HepG2 (cell line): ENCODE measurements at regions not wholly inside any gene's neighbourhood (a gene's known extent, or its start where the extent isn't known, plus 50 kb on each side); places are given as distances from the start of the nearest gene placed in this dataset.

Experiments used
- ATAC-seq: fragments of 200-7000 bp; cut with Tn5 transposase; 3 replicates; pipeline ENCODE4 v1.9.1; 2020; ENCODE audit warnings: mild to moderate bottlenecking, moderate library complexity
- BruUV-seq: library from RNA; stranded (reverse); fragments of 400-500 nt; replicated peaks from 2 replicates; lab custom pipeline; 2021; lab: Mats Ljungman, UMichigan
- CTCF ChIA-PET: fragments of 300-600 bp; formaldehyde crosslinking; extraction: SDS; loops from one replicate; lab custom pipeline; 2021; ENCODE audit warnings: low total read pairs, inconsistent platforms, low intra/inter-chr PET ratio; lab: Yijun Ruan, JAX
- POLR2A ChIA-PET: fragments of 350-600 bp; sonication (Branson Sonifier 250); formaldehyde crosslinking; loops from one replicate; lab custom pipeline; 2020; ENCODE audit warnings: antibody characterized with exemption, inconsistent platforms; lab: Yijun Ruan, JAX
- DNase-seq: peaks from one replicate; pipeline ENCODE4 v3.0.0-alpha.2; 2015; ENCODE audit warnings: low spot score
- FAIRE-seq: peaks from 3 replicates; lab custom pipeline; 2011; peaks lifted over from hg19 to GRCh38; lab: Jason Lieb, UNC
- H2AFZ ChIP-seq: one replicate; pipeline ENCODE4 v1.6.1; 2011; ENCODE audit warnings: low read length, inconsistent platforms
- H3K27ac ChIP-seq: fragments of 300-600 bp; 3 replicates; pipeline ENCODE4 v1.8.0; 2011; ENCODE audit warnings: mixed run types, mild to moderate bottlenecking, mixed read lengths, low read length, inconsistent platforms; ENCODE audit not compliant: insufficient read depth; ENCODE audit errors: extremely low read length
- H3K27me3 ChIP-seq, 2 experiments: fragments of 200-600 bp in 1 of 2; 2 replicates in 1 of 2; 3 replicates in 1 of 2; pipeline versions ENCODE4 v1.6.0 to v1.8.0; 2011; ENCODE audit warnings: low read length in 2 of 2, mild to moderate bottlenecking in 2 of 2, moderate library complexity in 2 of 2, inconsistent platforms in 1 of 2; ENCODE audit not compliant: insufficient read depth in 2 of 2, control insufficient read depth in 1 of 2
- H3K36me3 ChIP-seq, 2 experiments: fragments of 200-600 bp in 1 of 2; replicated peaks in 1 of 2; 2 replicates in 1 of 2; 3 replicates in 1 of 2; pipeline versions ENCODE4 v1.5.1 to v1.8.0; 2011; ENCODE audit warnings: low read length in 2 of 2, inconsistent platforms in 1 of 2; ENCODE audit not compliant: insufficient read depth in 2 of 2, control insufficient read depth in 1 of 2
- H3K4me1 ChIP-seq: 2 replicates; pipeline ENCODE4 v1.5.1; 2012; ENCODE audit warnings: low read length, inconsistent platforms; ENCODE audit not compliant: insufficient read depth
- H3K4me2 ChIP-seq: 2 replicates; pipeline ENCODE4 v1.6.0; 2011; ENCODE audit warnings: low read depth, low read length, inconsistent platforms
- H3K4me3 ChIP-seq, 3 experiments: fragments of 200-600 bp in 1 of 3; sonication (generic), shearing (Covaris generic) in 1 of 3; replicated peaks in 1 of 3; 2 replicates each; pipeline ENCODE4 v1.5.1; 2011 to 2016; ENCODE audit warnings: low read length in 3 of 3, inconsistent platforms in 2 of 3, low read depth in 2 of 3, mild to moderate bottlenecking in 2 of 3, control low read depth in 1 of 3, mixed read lengths in 1 of 3; ENCODE audit not compliant: insufficient read depth in 1 of 3
- H3K79me2 ChIP-seq: one replicate; pipeline ENCODE4 v1.6.1; 2011; ENCODE audit warnings: low read length, inconsistent platforms; ENCODE audit not compliant: insufficient read depth
- H3K9ac ChIP-seq: 2 replicates; pipeline ENCODE4 v1.6.0; 2011; ENCODE audit warnings: mild to moderate bottlenecking, low read depth, low read length, inconsistent platforms; ENCODE audit not compliant: insufficient read depth
- H3K9me3 ChIP-seq: 2 replicates; pipeline ENCODE4 v1.5.1; 2012; ENCODE audit warnings: mild to moderate bottlenecking, low read length
- H4K20me1 ChIP-seq: 2 replicates; pipeline ENCODE4 v1.6.0; 2011; ENCODE audit warnings: inconsistent platforms, mild to moderate bottlenecking, low read length, moderate library complexity; ENCODE audit not compliant: insufficient read depth
- BRD4 ChIP-seq: sonication (generic); formaldehyde crosslinking; IDR thresholded peaks from 2 replicates; pipeline ENCODE4 v1.4.0; 2020; ENCODE audit warnings: missing genetic modification reagents
- CREB1 ChIP-seq, 2 experiments: fragments of 450-650 bp in 1 of 2; IDR thresholded peaks; 2 replicates each; pipeline ENCODE4 v1.6.1; 2016 to 2017; ENCODE audit warnings: control low read depth in 1 of 2, mild to moderate bottlenecking in 1 of 2, missing compliant biosample characterization in 1 of 2, missing genetic modification characterization in 1 of 2
- FIP1L1 ChIP-seq: fragments of 200-400 bp; formaldehyde crosslinking; IDR thresholded peaks from 2 replicates; pipeline ENCODE4 v1.6.1; 2018; ENCODE audit warnings: low read depth, mild to moderate bottlenecking, low read length, moderate library complexity, borderline replicate concordance; ENCODE audit not compliant: insufficient read depth
- HMGA1 ChIP-seq: sonication (generic); formaldehyde crosslinking; conservative IDR thresholded peaks from 2 replicates; pipeline ENCODE4 v1.4.0; 2020; ENCODE audit warnings: missing genetic modification reagents
- HOXD1 ChIP-seq: sonication (generic); formaldehyde crosslinking; IDR thresholded peaks from 2 replicates; pipeline ENCODE4 v1.5.0; 2020; ENCODE audit warnings: missing genetic modification reagents
- MED8 ChIP-seq: sonication (generic); formaldehyde crosslinking; IDR thresholded peaks from 2 replicates; pipeline ENCODE4 v1.8.1; 2023; ENCODE audit warnings: mild to moderate bottlenecking, missing genetic modification reagents; ENCODE audit not compliant: insufficient replicate concordance
- MIXL1 ChIP-seq: IDR thresholded peaks from 2 replicates; pipeline ENCODE4 v1.6.1; 2016
- NR2C2 ChIP-seq: sonication (generic); formaldehyde crosslinking; IDR thresholded peaks from 2 replicates; pipeline ENCODE4 v1.4.0; 2020; ENCODE audit warnings: missing genetic modification reagents, mild to moderate bottlenecking, moderate library complexity, borderline replicate concordance
- RAD21 ChIP-seq: fragments of 450-650 bp; formaldehyde crosslinking; IDR thresholded peaks from 2 replicates; pipeline ENCODE4 v1.5.0; 2020; ENCODE audit warnings: mild to moderate bottlenecking
- SMC3 ChIP-seq: IDR thresholded peaks from 2 replicates; pipeline ENCODE4 v1.6.1; 2011; ENCODE audit warnings: low read length, improper control_type of control experiment
- STAG1 ChIP-seq: sonication (generic); formaldehyde crosslinking; IDR thresholded peaks from 2 replicates; pipeline ENCODE4 v1.4.0; 2020; ENCODE audit warnings: missing genetic modification reagents
- YY1 ChIP-seq: IDR thresholded peaks from 2 replicates; pipeline ENCODE4 v1.6.1; 2011; ENCODE audit warnings: low read length, low read depth, moderate library complexity, mild to moderate bottlenecking; ENCODE audit not compliant: insufficient read depth, insufficient replicate concordance
- ZBTB8A ChIP-seq: sonication (generic); formaldehyde crosslinking; IDR thresholded peaks from 2 replicates; pipeline ENCODE4 v1.4.0; 2020; ENCODE audit warnings: mild to moderate bottlenecking, low read depth, missing genetic modification reagents, borderline replicate concordance
- ZNF256 ChIP-seq: sonication (generic); formaldehyde crosslinking; conservative IDR thresholded peaks from 2 replicates; pipeline ENCODE4 v1.4.0; 2020; ENCODE audit warnings: missing genetic modification reagents
- ZNF44 ChIP-seq: sonication (generic); formaldehyde crosslinking; IDR thresholded peaks from 2 replicates; pipeline ENCODE4 v1.5.1; 2020; ENCODE audit warnings: mild to moderate bottlenecking, missing genetic modification reagents
- ZNF547 ChIP-seq: sonication (generic); formaldehyde crosslinking; IDR thresholded peaks from 2 replicates; pipeline ENCODE4 v1.5.1; 2020; ENCODE audit warnings: mild to moderate bottlenecking, missing genetic modification reagents
- ZNF672 ChIP-seq: sonication (generic); formaldehyde crosslinking; IDR thresholded peaks from 2 replicates; pipeline ENCODE4 v1.8.1; 2022; ENCODE audit warnings: missing genetic modification reagents
- ZNF720 ChIP-seq: sonication (generic); formaldehyde crosslinking; IDR thresholded peaks from 2 replicates; pipeline ENCODE4 v1.4.0; 2020; ENCODE audit warnings: missing genetic modification reagents
- WGBS: methylation state at CpG from one replicate; pipeline ENCODE4 v1.1.6; 2017; ENCODE audit warnings: low lambda C conversion rate; 5-methylcytosine and 5-hydroxymethylcytosine counted together
- in situ Hi-C: cut with HindIII; loops from 2 replicates; pipeline ENCODE4 v1.10.0; 2017; ENCODE audit warnings: low pct_unique_long_range_greater_than_20kb; ENCODE audit not compliant: extremely low pct_ligation_motif_present
- intact Hi-C: fragments of 100-400 bp; cut with micrococcal nuclease; formaldehyde crosslinking; loops from one replicate; pipeline ENCODE4 v1.10.0; 2022; ENCODE audit not compliant: unreplicated experiment
- TF ChIP-seq, protein P1 (sequence below): sonication (generic); formaldehyde crosslinking; IDR thresholded peaks from 2 replicates; pipeline ENCODE4 v1.8.1; 2022; ENCODE audit warnings: low read depth, mild to moderate bottlenecking, missing genetic modification reagents
- TF ChIP-seq, protein P2 (sequence below): sonication (generic); formaldehyde crosslinking; IDR thresholded peaks from 2 replicates; pipeline ENCODE4 v1.5.0; 2020; ENCODE audit warnings: mild to moderate bottlenecking, missing genetic modification reagents, moderate library complexity
- TF ChIP-seq, protein P3 (sequence below): sonication (generic); formaldehyde crosslinking; IDR thresholded peaks from 2 replicates; pipeline ENCODE4 v1.5.0; 2020; ENCODE audit warnings: missing genetic modification reagents

DNA sequence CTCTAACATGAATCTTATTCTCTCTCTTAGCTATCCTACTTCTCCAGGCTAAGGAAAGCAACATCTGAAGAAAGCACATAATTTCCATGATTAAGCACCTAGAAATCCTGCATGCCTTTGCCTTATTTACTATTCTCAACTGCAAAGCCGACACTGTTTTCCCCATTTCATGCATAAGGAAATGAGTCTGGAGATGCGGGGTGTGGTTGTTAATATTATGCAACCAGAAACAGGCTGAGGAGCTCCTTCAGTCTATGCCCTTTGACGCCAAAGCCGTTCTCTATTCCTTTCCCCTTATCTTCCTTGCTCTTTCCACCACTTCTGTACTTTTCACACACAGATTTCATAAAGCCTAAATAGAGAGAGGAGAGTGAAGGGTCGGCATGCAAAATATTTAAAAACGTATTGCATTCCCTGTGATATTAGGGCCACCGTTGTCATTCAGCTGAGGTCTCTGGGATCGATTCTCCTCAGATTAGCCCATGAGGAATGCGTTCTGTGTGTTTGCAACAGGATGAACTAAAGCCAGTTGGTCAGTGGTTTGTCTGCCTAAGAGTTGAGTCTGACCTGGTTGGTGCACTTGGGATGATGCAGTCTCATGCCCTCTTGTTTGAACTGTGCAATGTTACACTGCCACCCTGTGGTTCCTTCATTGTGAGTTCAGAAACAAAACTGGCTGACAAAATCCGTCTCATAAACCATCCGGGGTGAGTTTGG is 53.1 kb upstream of the PLEKHG7 start:
- Histone ChIP-seq H3K4me1 (no peaks in the 10 kb centered on the region), H3K4me3 (no peak overlapping the region), H3K9ac (no peak overlapping the region), H3K27ac (no peak overlapping the region), H3K27me3 (no peaks in the 10 kb centered on the region), H3K36me3 (no peaks in the 10 kb centered on the region), H3K9me3 (no peaks in the 10 kb centered on the region), H2AFZ (no peak overlapping the region), H3K79me2 (no peaks in the 10 kb centered on the region), H4K20me1 (no peaks in the 10 kb centered on the region), H3K4me2 (no peak overlapping the region)
- in situ Hi-C loops = no loop called here
- BruUV-seq = no TSS peak
- ChIA-PET POLR2A (no interaction called here), CTCF (interaction anchor here (1.7 kb wide), 1 partner anchor 1268 kb away, joined by 5 read pairs; no protein-coding TSS in a partner anchor)
- peak; percentile 98 for ATAC-seq
- intact Hi-C loops = loop anchor here (1.0 to 2.0 kb wide), 2 partner anchors 79 to 1267 kb away; no protein-coding TSS in a partner anchor
- DNase-seq = peak; percentile 59
- WGBS = 17% methylated on average over 11 of the region's 11 CpGs
- peak; percentile 97 for FAIRE-seq
- TF ChIP-seq RAD21 (CRISPR knock-in tag) (peak; percentile 58; the same call in 1 of the 2 replicates), FIP1L1 (no peak), STAG1 (CRISPR knock-in tag) (peak; percentile 87), ZNF672 (CRISPR knock-in tag) (no peak), SMC3 (peak; percentile 73), YY1 (no peak), ZNF256 (CRISPR knock-in tag) (no peak), CREB1 (IDR thresholded peaks at IDR 0.05) (no peak), CREB1 (CRISPR knock-in tag; IDR thresholded peaks at IDR 0.05) (no peak), BRD4 (CRISPR knock-in tag) (no peak), MIXL1 (CRISPR knock-in tag) (no peak), MED8 (CRISPR knock-in tag) (no peak), ZBTB8A (CRISPR knock-in tag) (no peak), HMGA1 (no peak), HOXD1 (CRISPR knock-in tag) (no peak), NR2C2 (no peak), ZNF720 (no peak), ZNF547 (CRISPR knock-in tag) (no peak), ZNF44 (no peak)
- TF ChIP-seq, protein P1, sequence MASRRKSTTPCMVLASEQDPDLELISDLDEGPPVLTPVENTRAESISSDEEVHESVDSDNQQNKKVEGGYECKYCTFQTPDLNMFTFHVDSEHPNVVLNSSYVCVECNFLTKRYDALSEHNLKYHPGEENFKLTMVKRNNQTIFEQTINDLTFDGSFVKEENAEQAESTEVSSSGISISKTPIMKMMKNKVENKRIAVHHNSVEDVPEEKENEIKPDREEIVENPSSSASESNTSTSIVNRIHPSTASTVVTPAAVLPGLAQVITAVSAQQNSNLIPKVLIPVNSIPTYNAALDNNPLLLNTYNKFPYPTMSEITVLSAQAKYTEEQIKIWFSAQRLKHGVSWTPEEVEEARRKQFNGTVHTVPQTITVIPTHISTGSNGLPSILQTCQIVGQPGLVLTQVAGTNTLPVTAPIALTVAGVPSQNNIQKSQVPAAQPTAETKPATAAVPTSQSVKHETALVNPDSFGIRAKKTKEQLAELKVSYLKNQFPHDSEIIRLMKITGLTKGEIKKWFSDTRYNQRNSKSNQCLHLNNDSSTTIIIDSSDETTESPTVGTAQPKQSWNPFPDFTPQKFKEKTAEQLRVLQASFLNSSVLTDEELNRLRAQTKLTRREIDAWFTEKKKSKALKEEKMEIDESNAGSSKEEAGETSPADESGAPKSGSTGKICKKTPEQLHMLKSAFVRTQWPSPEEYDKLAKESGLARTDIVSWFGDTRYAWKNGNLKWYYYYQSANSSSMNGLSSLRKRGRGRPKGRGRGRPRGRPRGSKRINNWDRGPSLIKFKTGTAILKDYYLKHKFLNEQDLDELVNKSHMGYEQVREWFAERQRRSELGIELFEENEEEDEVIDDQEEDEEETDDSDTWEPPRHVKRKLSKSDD (CRISPR knock-in tag) = no peak
- TF ChIP-seq, protein P2, sequence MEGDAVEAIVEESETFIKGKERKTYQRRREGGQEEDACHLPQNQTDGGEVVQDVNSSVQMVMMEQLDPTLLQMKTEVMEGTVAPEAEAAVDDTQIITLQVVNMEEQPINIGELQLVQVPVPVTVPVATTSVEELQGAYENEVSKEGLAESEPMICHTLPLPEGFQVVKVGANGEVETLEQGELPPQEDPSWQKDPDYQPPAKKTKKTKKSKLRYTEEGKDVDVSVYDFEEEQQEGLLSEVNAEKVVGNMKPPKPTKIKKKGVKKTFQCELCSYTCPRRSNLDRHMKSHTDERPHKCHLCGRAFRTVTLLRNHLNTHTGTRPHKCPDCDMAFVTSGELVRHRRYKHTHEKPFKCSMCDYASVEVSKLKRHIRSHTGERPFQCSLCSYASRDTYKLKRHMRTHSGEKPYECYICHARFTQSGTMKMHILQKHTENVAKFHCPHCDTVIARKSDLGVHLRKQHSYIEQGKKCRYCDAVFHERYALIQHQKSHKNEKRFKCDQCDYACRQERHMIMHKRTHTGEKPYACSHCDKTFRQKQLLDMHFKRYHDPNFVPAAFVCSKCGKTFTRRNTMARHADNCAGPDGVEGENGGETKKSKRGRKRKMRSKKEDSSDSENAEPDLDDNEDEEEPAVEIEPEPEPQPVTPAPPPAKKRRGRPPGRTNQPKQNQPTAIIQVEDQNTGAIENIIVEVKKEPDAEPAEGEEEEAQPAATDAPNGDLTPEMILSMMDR (CRISPR knock-in tag) = peak; percentile 83
- TF ChIP-seq, protein P3, sequence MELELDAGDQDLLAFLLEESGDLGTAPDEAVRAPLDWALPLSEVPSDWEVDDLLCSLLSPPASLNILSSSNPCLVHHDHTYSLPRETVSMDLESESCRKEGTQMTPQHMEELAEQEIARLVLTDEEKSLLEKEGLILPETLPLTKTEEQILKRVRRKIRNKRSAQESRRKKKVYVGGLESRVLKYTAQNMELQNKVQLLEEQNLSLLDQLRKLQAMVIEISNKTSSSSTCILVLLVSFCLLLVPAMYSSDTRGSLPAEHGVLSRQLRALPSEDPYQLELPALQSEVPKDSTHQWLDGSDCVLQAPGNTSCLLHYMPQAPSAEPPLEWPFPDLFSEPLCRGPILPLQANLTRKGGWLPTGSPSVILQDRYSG (CRISPR knock-in tag) = no peak
